COLO668 (cell line): ENCODE measurements at regions not wholly inside any gene's neighbourhood (a gene's known extent, or its start where the extent isn't known, plus 50 kb on each side); places are given as distances from the start of the nearest gene placed in this dataset.
"Not testable (repeated sequence)": the region's sequence is repeated elsewhere in the genome, so short reads cannot be mapped to it uniquely, and the experiment has no call there.

ENCODE experiments used
- DNase-seq: peaks from one replicate; lab custom pipeline; 2025; ENCODE audit not compliant: unreplicated experiment; lab: John Stamatoyannopoulos, UW

DNA sequence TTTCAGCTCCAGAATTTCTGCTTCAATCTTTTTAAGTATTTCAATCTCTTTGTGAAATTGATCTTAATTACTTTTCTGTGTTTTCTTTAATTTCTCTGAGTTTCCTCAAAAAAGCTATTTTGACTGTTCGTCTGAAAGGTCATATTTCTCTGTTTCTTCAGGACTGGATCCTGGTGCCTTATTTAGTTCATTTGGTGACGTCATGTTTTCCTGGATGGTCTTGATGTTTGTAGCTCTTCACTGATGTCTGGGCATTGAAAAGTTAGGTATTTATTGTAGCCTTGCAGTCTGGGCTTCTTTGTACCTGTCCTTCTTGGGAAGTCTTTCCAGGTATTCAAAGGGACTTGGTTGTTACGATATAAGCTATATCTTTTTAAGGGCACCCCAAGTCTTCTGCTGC, 998.7 kb downstream of the NCAM2 start:
- DNase-seq, result no peak

GRCh38 chr21:21997390-21998333, 999.5 kb downstream of the NCAM2 start:
- DNase-seq, result no peak

DNA sequence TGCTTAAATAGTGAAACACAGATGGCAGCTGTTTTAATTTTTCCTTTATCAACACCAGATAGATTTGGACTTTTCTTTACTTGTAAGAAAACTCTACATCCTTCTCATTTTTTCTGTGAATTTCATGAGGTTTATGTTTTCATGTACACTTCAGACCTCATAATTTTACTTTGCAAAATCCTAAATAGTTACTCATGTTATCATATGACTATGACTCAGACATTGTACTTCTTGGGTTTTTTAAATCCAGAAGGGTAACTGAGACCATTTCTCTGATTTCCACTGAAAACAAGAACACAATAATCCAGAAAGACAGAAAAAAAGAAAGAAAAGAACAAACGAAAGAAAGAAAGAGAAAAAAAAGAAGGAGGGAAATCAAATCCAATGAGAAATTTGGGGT, 1021.6 kb downstream of the NCAM2 start:
- no peak for DNase-seq

GRCh38 chr21:22020221-22020620, 1022.0 kb downstream of the NCAM2 start:
- no peak for DNase-seq

GRCh38 chr21:22023896-22024295, 1025.7 kb downstream of the NCAM2 start:
- not testable (repeated sequence) for DNase-seq

DNA sequence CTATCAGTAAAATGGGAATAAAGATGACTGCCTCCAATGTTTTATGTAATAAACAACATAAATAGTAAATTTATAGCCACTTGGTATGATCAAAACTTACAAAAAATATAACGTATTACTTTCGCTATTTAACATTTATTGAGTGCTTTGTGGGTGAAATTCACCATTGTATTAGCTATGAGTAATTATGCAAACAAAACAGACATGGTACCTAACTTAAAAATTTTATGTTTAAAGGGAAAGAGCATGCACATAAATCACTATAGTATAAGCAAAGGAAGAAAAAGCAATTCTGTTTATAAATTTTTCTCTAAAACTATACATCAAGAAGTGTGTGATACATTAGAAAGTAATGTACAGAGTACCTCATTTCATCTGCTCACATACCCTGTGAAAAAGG, 1046.2 kb downstream of the NCAM2 start:
- no peak for DNase-seq

- DNase-seq, result no peak
Observed at GRCh38 chr21:22046576-22046975, 1048.4 kb downstream of the NCAM2 start.

DNA sequence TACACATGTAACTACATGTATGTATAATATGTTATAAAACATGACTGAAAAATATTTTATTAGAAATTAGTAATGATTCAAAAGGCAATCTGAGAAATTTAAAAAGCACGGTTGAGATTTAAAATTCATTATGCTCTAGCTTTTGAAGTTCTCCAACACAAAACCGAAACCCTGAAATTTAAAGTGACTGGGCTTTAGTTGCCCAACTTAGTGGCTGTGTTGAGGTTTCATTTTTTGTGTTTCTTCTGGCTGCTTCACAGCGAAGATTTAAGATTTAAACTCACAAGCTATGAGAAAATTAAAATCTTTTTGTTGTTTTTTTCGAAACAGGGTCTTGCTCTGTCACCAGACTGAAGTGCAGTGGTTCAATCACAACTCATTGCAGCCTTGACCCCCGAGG, 1058.7 kb downstream of the NCAM2 start:
- no peak for DNase-seq

DNA sequence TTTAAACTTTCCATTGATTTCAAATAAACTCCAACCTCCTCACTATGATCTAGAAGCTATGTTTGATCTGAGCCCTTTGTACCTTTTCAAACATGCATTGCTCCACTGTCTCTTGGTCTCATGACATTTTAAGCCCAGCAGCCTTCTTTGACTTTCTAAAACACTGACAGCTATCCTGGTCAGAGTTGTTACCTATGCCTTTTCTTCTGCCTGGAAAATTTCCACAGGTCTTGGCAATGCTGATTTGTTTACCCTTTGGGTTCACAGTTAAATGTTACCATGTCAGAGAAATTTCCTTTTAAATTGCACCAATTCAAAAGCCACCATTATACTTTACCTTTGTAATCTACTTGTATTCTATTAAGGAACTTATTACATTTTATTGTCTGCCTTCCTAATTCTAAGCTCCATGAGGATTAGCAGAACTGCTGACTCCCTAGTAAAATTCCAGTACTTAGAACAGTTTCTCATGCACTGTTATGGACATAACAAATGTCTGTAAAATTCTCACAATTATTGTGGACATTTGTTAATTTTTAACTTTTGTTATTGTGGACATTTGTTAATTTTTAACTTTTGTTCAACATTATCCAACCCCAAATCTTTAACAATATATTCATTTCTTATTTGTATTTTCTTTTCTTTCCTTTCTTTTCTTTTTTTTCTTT, 1064.4 kb downstream of the NCAM2 start:
- no peak for DNase-seq

GRCh38 chr21:22063140-22063539, 1064.9 kb downstream of the NCAM2 start:
- no peak for DNase-seq

- no peak for DNase-seq
Observed at GRCh38 chr21:22076471-22076870, 1078.3 kb downstream of the NCAM2 start.

DNA sequence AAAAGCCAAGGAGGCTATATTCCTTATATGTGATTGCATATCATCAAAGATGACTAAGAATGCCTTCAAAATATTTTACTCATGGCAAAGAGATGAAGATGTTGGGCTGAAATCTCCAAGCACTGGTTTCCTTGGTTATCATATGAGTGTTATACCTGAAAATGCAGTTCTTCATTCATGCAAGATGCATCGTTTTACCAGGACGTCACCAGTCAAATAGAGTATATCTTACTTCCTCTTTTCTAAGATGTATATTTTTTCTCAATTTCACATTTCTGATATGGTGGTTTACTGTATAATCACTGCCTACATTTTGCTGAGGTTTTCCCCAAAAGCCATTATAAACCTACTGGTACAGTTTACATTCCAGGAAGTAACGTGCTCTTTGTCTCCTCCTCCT, 1085.7 kb downstream of the NCAM2 start:
- DNase-seq, result no peak

GRCh38 chr21:22096314-22096713, 1098.1 kb downstream of the NCAM2 start:
- no peak for DNase-seq

- DNase-seq, result no peak
Observed at GRCh38 chr21:22106720-22107410, 1108.7 kb downstream of the NCAM2 start.

GRCh38 chr21:22115746-22116145, 1117.5 kb downstream of the NCAM2 start:
- DNase-seq, result no peak

GRCh38 chr21:22120616-22121266, 1122.5 kb downstream of the NCAM2 start:
- DNase-seq, result no peak

- no peak for DNase-seq
Observed at GRCh38 chr21:22125581-22125980, 1127.4 kb downstream of the NCAM2 start.

DNA sequence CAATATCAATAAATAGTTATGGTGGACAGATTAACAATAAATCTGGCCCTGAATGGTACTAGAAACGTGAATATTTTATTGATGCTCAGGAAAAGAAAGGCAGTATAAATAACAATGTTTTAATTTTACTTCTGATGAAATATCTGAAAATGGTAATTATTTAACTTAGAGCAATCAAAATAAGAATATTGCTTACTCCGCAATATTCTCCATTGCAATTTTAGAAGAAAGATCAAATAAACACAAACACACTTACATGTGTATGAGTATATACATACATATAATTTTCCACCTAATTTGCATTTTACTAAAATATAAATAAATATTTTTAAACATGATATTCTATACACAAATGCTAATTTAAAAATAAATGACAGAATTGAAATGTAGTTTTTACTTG, 1130.5 kb downstream of the NCAM2 start:
- DNase-seq, result no peak

GRCh38 chr21:22132358-22133071, 1134.3 kb downstream of the NCAM2 start:
- DNase-seq, result no peak

DNA sequence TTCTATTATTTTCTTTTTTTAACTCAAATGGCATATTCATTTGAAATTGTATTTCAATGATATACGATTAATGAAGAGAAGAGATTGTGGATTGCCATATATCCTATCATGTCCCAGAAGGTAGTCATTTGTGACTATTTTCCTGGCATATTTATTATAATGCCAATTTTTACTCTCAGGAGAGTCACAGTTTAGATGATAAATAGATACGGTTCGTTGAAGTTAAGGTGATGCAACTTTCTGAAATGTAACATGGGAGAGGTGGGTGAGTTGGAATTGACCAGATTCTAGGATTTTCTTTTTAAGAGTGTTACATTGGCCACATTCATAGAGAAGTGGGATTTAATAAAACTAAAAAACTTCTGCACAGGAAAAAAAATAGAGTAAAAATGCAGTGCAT, 1138.5 kb downstream of the NCAM2 start:
- no peak for DNase-seq
